Muscle of arm (tissue), 1 donor: ENCODE measurements at regions not wholly inside any gene's neighbourhood (a gene's known extent, or its start where the extent isn't known, plus 50 kb on each side); places are given as distances from the start of the nearest gene placed in this dataset.
"Not testable (repeated sequence)": the region's sequence is repeated elsewhere in the genome, so short reads cannot be mapped to it uniquely, and the experiment has no call there.

Experiments used
- DNase-seq: peaks from one replicate; pipeline ENCODE4 v3.0.0-alpha.2; 2013

- DNase-seq = no peak
Measured at GRCh38 chr1:30095451-30096025, 627.8 kb downstream of the MATN1 start.

- DNase-seq = no peak
Measured at GRCh38 chr1:30095051-30095450, 628.3 kb downstream of the MATN1 start.

GRCh38 chr1:30092051-30092858, 631.1 kb downstream of the MATN1 start:
- no peak for DNase-seq

- DNase-seq = no peak
Measured at GRCh38 chr1:30090162-30090820, 633.1 kb downstream of the MATN1 start.

GRCh38 chr1:30089024-30089430, 634.4 kb downstream of the MATN1 start:
- no peak for DNase-seq

GRCh38 chr1:30088594-30088993, 634.8 kb downstream of the MATN1 start:
- DNase-seq = no peak

- DNase-seq = no peak
Measured at GRCh38 chr1:30087465-30087864, 635.9 kb downstream of the MATN1 start.

- peak; percentile 34 for DNase-seq
Measured at GRCh38 chr1:30085811-30086770, 637.3 kb downstream of the MATN1 start.

GRCh38 chr1:30084909-30085571, 638.3 kb downstream of the MATN1 start:
- no peak for DNase-seq

- DNase-seq = peak; percentile 27
Measured at GRCh38 chr1:30083800-30084464, 639.5 kb downstream of the MATN1 start.

- no peak for DNase-seq
Measured at GRCh38 chr1:30081379-30082102, 641.8 kb downstream of the MATN1 start.

GRCh38 chr1:30075916-30076315, 647.5 kb downstream of the MATN1 start:
- not testable (repeated sequence) for DNase-seq

GRCh38 chr1:30068787-30069472, 654.5 kb downstream of the MATN1 start:
- no peak for DNase-seq

GRCh38 chr1:30064547-30064946, 658.8 kb downstream of the MATN1 start:
- DNase-seq = no peak

- no peak for DNase-seq
Measured at GRCh38 chr1:30063621-30064280, 659.6 kb downstream of the MATN1 start.

GRCh38 chr1:30061292-30062220, 661.8 kb downstream of the MATN1 start:
- no peak for DNase-seq

GRCh38 chr1:30060738-30061137, 662.6 kb downstream of the MATN1 start:
- no peak for DNase-seq

- DNase-seq = no peak
Measured at GRCh38 chr1:30058970-30059369, 664.4 kb downstream of the MATN1 start.
